ENCODE measurements at regions not wholly inside any gene's neighbourhood (a gene's known extent, or its start where the extent isn't known, plus 50 kb on each side); places are given as distances from the start of the nearest gene placed in this dataset.
"Not testable (repeated sequence)": the region's sequence is repeated elsewhere in the genome, so short reads cannot be mapped to it uniquely, and the experiment has no call there.

DNA sequence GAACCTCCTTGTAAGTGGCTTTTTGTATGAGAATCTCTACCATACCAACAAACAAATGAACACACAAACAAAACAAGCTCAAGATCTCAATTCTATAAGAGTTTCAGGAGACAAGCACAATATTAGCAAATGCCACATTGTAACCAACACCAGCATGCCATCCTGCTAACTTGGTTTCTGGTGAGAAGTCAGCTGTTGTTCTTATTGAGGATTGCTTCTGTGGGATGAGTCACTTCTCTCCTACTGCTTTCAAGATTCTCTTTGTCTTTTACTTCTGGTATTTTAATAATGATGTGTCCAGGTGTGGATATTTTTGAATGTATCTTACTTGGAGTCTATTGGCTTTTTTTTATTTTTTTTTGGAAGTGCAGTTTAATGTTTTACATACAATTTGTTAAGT is 131.7 kb downstream of the BCL2L11 start:
- DNase-seq = no peak

DNA sequence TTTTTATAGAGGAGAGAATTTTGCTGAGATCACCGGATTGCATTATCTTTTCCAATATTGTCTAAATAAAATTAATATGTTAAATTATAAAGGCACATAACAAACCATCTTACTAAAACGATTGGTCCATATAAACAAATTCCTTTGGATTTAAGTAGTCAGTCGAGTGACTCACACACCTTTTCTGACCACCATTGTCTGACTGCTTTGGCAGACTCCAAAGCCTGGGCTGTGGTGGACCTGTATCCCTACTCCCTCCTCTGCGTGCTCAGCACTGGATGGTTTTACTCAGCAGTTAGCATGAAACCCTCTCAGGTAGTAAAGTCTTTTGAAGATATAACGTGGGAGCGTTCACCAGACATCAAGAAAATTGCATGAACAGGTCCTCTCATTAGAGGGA is 134.2 kb downstream of the BCL2L11 start:
- DNase-seq = not testable (repeated sequence)

DNA sequence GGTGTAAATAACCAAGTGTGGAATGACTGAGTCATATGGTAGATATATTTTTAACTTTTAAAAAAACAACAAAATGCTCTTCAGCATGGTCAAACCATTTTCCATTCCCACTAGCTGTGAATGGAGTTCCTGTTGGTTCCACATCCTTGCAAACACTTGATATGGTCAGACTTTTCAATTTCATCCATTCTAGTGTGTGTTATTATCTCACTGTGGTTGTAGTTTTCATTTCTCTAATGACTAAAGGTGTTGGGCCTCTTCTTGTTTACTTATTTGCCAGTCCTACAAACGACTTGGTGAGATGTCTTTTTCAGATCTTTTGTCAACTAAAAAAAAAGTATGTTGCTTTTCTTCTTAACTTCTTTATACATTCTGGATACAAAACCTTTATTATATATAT is 135.9 kb downstream of the BCL2L11 start:
- not testable (repeated sequence) for DNase-seq

DNA sequence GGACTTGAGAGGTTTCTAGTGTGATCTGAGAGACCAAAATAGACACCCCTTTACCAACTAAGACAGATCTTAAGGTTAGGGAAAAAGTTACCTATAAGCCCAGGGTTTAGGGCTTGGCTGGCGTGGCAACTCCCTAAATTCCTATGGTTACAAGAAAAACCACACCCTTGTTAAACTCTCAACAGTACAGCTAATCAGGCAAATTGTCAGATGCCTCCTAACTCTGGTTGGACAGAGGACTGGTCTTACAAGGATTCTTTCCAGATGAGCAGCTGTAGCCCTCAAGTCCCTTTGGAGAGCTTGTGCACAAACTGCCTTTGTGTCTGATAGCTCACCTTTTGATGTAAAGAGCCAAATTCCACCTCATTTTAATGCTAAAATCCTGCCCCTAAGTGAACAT is 136.9 kb downstream of the BCL2L11 start:
- not testable (repeated sequence) for DNase-seq

DNA sequence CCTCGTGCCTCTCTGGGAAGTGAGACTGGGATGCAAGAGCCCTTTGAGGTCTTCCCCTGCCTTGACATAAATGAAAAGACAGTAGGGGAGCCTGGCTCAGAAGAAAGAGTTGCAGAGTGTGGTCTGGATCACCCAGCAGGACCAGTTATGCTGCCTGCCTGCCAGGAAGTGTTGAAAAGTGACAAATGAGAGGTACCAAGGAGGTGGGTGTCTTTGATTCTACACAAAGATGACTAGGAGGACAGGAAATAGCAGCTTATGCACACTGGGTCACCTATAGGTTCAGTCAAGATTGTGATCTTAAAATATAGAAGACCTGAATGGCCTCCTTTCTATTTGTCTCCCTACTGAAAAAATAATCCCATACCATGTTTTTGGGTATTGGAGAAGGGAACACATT is 137.6 kb downstream of the BCL2L11 start:
- not testable (repeated sequence) for DNase-seq

DNA sequence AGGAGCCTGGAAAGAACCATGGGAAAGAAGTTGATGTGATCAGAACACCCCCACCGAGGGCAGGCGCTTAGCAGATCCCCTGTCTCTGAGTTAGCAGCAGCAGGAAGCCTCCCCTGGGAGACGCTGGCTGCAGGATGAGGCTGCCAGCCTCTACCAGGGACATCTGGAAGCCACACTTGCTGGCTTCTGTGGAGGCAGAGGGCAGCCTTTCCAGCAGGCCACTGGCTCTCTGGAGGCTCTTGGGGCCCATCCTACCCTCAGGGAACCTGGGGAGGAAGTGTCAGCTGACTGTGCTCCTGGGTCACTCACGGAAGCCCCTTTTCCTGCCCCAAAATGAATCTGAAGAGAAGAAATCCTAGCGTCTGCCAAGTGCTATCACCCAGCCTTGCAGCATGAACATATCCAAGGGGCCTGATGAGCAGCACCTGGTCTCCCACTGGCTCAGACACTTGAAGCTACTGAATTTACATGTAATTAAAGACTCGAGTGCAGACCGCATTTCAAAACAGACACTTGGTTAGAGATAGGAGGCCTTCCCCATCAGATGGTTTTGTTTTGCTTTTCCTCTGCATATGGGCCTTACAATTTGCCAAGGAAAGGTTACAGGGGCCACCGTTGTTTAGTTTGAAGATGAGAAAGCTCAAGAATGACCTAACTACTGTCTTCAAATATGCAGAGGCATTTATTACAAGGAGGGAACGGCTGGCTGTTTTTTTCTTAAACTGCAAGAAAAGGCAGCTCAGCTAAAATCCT is 142.1 kb downstream of the BCL2L11 start:
- not testable (repeated sequence) for DNase-seq

DNA sequence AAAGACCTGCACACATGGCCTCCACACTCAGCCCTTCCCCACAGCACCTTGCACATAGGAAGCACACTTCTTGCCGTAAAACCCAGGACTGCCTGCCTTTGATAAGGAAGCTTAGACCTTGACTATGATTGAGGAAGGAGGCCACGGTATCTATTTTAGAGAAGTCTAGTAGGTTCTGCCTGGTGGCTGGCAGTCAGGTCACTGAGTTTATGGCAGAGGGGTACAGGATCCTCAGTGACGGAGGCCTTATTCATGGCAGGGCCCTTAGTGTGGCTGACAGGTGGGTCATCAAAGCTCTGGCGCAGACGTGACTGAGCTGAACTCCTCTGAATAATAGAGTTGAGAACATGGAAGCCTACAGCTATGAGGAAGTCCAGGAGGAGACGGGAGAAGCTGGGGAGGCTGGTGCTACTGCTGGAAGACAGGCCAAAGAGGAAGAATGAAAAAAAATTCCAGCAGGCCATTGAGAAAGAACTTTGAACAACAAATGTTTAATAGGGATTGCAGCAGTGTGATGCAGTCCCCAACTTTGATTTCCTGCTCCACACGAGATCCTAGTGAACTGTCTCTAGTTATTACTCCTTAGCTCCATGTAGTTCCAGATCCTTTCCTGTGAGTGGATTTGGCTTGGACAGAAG is 142.8 kb downstream of the BCL2L11 start:
- not testable (repeated sequence) for DNase-seq

DNA sequence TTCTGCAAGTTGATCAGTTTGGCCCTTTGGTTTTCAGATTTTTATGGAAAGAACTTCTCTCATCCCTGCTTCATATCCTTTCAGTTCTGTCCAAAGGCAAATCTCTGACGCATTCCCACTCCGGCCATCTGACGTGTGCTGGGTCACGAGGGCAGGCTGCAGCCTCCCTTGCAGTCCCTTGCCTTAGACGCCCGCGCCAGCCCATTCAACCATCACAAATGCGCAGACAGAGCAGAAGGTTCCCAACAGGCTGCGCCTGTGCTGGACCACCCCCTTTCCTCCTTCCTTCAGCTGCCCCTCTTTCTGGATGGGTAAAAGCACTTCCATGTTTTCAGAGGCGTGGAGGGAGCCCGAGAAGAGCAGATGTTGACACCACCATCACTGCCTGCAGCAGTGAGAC is 144.2 kb downstream of the BCL2L11 start:
- not testable (repeated sequence) for DNase-seq

DNA sequence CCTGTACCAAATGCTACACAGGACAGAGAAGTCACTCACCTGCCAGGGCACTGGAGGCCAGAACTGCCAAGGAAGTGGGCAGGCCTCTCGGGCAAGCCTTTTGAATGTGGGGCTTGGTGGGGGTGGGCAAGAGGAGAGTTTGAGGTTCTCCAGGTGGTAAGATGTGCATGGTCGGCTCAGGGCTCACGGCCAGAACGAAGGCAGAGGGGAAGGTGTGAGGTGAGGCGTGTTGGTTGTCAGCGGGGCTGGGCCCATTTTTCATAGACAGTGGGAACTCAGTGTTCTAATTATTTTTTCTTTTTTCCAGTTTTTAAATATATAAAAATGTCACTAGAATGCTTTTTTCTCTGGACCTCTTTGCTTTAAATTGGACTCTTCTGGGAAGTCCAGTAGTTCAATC is 145.8 kb downstream of the BCL2L11 start:
- not testable (repeated sequence) for DNase-seq

DNA sequence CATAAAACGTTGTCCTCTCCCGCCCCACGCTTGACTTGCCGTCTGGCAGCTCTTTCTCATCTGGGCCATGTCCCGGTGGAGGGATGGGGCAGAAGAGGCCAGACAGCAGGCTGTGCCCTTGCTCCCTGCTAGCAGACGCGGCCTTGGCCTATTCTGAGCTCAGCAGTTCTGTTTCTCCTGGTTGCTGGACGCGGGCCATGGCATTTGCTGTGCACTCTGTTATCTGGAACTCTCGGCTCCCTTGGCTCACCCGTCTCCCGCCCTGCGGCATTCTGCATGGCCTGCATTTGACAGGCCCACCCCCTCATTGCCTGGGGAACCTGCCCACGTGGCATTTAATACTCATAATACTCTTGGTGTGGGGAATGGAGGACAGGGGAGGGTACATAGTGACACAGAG is 146.3 kb downstream of the BCL2L11 start:
- not testable (repeated sequence) for DNase-seq

DNA sequence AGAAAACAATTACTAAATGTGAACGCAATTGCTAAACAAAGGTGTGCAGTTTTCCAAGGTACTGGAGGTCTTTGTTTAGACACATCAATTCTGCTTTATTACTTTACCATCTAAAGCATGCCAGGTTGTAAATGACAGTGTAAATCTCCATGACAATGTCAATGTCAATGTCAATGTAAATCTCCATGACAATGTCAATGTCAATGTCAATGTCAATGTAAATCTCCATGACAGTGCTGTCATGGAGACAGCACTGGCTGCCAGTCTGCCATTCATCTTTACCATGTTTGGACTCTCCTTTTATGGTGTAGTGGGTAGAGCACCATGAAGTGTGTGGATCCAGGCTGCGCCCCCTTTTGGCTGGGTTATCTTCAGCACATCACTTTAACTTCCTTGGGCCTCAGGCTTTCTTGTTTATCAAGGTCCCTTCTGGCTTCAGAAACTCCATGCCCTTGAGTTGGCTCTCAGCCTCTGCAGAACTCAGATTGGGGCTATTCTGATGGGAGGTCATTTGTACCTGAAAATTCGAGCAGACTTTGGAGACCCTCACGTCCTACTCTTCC is 149.1 kb downstream of the BCL2L11 start:
- DNase-seq = not testable (repeated sequence)

DNA sequence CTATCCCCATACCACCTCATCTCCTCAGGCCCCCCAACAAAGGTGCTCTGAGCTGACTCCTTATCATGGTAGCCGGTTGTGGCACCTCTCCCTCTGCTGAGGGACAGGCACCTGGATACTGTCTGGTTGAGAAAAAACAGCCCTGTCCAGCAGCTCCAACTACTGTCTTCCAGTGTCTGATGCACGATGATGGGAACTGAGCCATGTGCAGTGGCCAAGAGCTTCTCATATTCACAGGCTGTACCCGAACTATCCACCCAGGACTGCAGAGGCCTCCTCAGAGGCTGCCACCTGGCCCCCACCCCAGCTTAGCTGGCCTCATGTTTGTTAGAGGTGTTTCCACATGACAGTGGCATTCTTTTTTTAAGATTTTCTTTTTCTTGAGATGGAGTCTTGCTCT is 149.9 kb downstream of the BCL2L11 start:
- not testable (repeated sequence) for DNase-seq

DNA sequence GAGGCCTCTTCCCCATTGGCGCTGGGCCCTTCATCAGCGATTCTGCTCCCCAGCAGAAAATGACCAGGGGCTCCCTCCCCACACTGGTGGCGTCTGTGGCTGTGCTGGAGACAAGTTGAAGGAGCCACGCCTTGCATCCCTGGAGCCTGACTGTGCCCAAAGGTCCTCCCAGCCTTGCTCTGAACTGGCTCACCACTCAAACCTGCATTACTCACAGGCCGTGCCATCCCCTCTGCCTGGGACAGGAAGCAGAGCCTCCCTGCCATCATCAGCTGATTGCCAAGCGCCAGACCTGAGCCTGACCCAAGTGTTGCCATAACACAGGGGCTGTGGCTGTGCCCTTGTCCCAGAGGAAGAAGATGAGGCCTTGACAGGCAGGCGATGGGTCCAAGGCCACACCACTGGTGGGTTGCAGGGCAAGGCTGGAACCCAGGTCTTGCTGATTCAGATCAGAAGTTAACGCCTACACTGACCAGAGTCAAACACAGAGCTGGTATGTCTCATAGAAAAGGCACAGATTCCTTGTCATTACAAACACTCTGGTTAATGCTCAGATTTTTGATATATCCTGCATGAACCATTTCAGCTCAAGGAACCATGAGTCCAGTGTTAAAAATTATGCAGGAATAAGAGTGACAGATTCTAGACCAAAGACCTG is 151.1 kb downstream of the BCL2L11 start:
- not testable (repeated sequence) for DNase-seq

DNA sequence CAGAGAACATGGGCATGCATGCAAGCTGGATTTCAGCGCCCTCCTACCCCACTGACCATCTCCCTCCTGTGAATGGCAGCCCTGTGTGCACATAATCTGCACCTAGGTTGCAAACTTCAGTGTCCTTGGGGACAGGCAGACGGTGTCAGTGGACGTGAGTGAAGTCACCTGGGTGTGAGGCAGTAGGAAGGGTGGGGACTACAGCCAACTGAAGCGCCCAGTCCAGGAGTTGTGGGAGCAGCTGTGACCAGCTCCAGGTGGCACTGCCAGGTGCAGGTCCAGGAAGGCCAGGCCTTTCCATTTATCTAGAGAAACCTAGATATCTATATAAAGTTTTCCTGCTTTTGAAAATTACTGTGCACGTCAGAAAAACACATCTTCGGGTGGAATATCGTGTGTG is 152.3 kb downstream of the BCL2L11 start:
- not testable (repeated sequence) for DNase-seq

DNA sequence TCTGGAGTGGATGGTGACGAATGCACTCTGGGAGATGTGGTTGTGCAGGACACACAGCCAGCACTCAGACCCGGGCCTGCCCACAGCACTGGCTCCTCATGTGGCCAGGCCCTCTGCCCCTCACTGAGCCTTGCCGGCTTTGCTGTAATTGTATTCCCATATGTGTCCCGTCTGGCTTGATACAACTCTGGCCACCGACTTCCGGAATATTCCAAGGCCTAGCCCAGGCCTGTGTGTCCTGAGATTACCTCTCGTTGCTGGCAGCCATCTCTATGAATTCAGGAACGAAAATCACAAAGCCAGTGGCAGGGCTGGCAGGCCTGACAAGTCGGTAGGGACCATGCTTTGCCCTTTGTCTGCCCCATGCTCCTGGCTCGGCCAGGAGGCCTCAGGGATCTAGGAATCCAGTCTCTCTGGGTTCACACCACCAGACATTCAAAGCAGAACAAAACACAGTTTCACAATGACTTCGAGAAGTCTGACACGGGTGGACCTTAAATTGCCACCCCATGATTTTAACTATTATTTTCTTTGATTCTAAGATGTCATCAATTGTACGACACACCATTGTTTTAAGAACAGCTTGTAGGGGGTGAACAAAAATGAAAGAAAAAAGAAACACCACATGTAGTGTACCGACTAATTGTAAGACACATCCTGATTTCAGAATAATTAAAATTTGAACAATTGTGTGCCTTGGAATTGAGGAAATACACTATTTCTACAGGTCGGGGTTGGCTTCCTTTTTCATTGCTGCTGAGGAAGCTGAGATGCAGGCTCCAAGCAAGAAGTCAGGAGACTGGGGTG is 154.5 kb downstream of the BCL2L11 start:
- DNase-seq = not testable (repeated sequence)

DNA sequence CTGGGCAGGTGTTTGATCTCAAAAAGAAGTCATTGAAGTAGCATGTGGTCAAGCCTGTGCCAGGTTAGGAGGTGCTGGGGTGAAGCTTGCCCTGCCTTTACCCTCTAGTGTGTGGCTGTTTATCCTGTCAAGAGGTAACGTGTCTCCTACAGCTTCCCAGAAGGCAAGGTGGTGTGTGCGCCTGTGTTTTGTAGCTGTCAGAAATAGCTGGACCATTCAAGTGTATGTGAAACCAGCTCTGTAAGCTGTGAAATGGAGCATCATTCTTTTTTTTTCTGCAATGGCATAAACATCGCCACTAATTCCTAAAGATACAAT is 155.1 kb downstream of the BCL2L11 start:
- DNase-seq = not testable (repeated sequence)

DNA sequence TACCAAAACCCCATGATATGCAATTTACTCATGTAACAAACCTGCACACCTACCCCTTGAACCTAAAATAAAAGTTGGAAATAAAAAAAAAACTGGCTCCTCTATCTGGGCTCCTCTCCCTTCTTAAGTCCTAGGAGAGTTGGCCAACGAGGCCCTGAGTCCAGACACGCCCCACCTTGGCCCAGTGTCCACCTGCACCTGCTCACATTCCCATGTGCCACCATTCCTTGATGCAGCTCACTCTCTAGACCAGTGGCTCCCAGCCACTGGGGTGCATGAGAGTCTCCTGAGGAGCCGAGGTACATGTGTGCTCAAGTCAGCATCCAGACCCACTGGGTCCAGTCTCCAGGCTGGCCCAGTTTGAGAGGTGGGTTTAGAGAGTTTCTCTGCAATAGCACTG is 157.4 kb downstream of the BCL2L11 start:
- DNase-seq = not testable (repeated sequence)

DNA sequence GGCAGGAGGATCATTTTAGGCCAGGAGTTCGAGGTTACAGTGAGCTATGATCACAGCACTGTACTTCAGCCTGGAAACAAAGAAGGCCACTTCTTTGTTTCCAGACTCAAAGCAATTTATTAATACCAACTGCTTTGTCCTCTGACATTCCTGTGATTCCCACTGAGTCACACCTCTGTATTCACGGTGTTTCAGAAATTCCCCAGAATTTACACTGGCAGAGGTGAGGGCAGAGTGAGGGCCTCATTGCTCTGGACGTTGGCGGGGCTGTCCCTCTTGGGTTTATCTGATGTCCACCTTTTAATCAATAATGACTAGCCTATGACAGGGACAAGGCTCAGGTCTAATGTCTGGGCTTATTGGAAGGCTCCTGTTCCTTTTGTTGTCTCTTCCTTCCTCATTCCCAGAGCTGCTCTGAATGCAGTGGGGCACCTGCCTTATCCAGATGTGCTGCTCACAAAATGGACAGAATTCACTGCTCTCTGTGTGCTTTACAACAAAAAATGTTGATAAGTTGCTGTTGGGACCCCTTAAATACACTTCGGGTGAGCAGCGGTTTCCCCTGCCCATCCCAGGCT is 160.1 kb downstream of the BCL2L11 start:
- not testable (repeated sequence) for DNase-seq

DNA sequence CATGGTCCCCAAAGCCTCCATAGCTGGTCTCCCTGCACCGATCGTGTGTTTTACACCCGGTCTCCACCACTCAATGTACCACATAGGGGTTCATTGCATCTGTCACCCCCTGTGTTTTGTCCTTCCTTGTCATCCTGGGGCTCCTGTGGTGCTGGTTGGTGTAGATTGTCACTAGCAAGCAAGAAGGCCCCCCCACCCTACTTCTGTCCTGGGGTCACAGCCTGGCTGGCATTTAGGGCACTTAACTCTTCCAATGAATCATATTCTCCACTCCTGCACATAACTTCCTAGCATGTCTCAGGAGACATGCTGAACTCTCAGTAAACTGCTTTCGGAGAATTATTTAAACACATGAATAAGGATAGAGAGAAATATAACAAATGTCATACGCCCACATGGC is 161.4 kb downstream of the BCL2L11 start:
- not testable (repeated sequence) for DNase-seq

DNA sequence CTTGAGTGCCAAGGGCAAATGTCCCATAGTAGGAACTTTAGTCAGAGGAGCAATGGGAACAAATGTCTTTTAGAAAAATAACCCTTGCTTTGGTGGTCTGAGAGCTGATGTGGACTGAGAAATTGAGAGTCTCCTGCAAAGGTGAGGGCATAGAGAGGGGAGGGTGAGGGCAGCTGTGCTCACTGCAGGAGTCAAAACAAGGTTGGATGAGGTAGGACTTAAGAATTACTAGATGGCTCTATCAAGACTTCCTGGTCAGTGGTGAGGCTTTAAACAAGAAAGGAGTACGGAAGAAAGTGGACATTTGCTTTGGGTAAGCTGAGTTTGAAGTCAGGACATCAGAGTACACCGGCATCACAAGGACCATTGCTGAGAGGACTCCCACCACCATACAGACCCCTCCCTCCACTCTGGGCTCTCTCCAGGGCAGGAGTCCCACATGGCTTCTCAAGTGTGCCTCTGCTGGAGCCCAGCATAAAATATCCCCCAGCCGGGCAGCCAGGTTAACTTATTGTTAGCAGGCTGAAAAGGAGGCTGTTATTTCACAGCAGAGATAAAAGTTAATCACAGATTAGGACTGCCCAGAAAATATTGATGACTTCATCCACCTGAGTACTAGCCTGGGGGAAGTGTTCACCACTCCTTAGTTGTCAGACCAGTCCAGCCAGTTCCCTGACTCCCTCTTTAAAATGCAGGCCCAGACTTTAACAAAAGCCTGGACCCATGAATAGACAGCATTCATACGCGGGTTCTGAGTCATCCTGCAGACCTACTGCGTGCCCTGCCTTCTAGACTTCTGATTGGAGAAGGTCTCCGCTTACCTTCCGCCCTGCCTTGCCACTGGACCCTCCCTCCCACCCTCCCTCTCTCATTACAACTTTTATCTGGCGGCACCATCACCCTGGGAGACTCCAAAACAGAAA is 167.2 kb downstream of the BCL2L11 start:
- DNase-seq = not testable (repeated sequence)

DNA sequence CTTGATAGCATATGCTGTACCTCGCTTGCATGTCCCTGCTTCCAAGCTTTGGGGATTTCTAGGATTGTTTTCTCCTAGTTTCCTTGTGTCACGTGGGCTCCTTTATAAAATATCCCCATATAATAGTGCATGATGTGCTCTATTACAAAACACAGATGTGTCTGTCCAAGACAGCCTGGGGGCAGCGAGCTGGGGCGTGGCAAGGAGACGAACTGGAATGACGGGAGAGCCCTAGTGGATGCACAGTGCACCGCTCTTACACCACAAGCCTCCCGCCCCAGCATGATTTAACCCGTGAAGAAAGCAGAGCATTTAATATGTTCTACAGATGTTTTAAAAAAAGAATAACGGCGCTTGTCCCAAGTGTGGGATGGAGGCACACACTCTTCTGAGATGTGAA is 169.7 kb downstream of the BCL2L11 start:
- not testable (repeated sequence) for DNase-seq

All from activated naive CD4-positive, alpha-beta T cell (primary cell).